MM.1S (cell line): ENCODE measurements at regions not wholly inside any gene's neighbourhood (a gene's known extent, or its start where the extent isn't known, plus 50 kb on each side); places are given as distances from the start of the nearest gene placed in this dataset.

Experiments used
- DNase-seq: peaks from one replicate; pipeline ENCODE4 v3.0.0-alpha.2; 2015
- H2AFZ ChIP-seq: fragments of 300-600 bp; sonication (generic); 2 replicates; pipeline ENCODE4 v1.6.0; 2016; ENCODE audit warnings: antibody characterized with exemption, low read length
- H3F3A ChIP-seq: fragments of 300-600 bp; sonication (generic); 2 replicates; pipeline ENCODE4 v1.6.1; 2016; ENCODE audit warnings: mild to moderate bottlenecking, antibody characterized with exemption, low read length, moderate library complexity, mixed read lengths; ENCODE audit not compliant: insufficient read depth
- H3K27ac ChIP-seq: fragments of 300-600 bp; sonication (generic); 2 replicates; pipeline ENCODE4 v1.5.1; 2016; ENCODE audit warnings: mild to moderate bottlenecking, low read length
- H3K27me3 ChIP-seq: fragments of 300-600 bp; sonication (generic); replicated peaks from 2 replicates; pipeline ENCODE4 v1.6.0; 2016; ENCODE audit warnings: low read length; ENCODE audit not compliant: insufficient read depth
- H3K36me3 ChIP-seq: fragments of 300-600 bp; sonication (generic); replicated peaks from 2 replicates; pipeline ENCODE4 v1.6.1; 2016; ENCODE audit warnings: mild to moderate bottlenecking, low read length, mixed read lengths; ENCODE audit not compliant: insufficient read depth
- H3K4me1 ChIP-seq: fragments of 300-600 bp; sonication (generic); 2 replicates; pipeline ENCODE4 v1.6.1; 2016; ENCODE audit warnings: low read length, mixed read lengths
- H3K4me2 ChIP-seq: fragments of 300-600 bp; sonication (generic); 2 replicates; pipeline ENCODE4 v1.6.0; 2016; ENCODE audit warnings: low read depth, low read length
- H3K4me3 ChIP-seq: fragments of 300-600 bp; sonication (generic); 2 replicates; pipeline ENCODE4 v1.5.1; 2016; ENCODE audit warnings: low read length, mixed read lengths
- H3K79me2 ChIP-seq: fragments of 300-600 bp; sonication (generic); 2 replicates; pipeline ENCODE4 v1.6.1; 2016; ENCODE audit warnings: mixed run types, low read length, mixed read lengths
- H3K9ac ChIP-seq: fragments of 300-600 bp; sonication (generic); 2 replicates; pipeline ENCODE4 v1.6.1; 2016; ENCODE audit warnings: low read length, mixed read lengths
- H3K9me2 ChIP-seq: fragments of 300-600 bp; sonication (generic); replicated peaks from 2 replicates; pipeline ENCODE4 v1.6.1; 2016; ENCODE audit warnings: mild to moderate bottlenecking, low read length, mixed read lengths; ENCODE audit not compliant: insufficient read depth
- H3K9me3 ChIP-seq: fragments of 300-600 bp; sonication (generic); replicated peaks from 2 replicates; pipeline ENCODE4 v1.6.1; 2016; ENCODE audit warnings: mild to moderate bottlenecking, low read length, mixed read lengths; ENCODE audit not compliant: insufficient read depth
- H4K20me1 ChIP-seq: fragments of 300-600 bp; sonication (generic); 2 replicates; pipeline ENCODE4 v1.6.1; 2016; ENCODE audit warnings: mild to moderate bottlenecking, low read length, moderate library complexity, mixed read lengths; ENCODE audit not compliant: insufficient read depth
- EZH2 ChIP-seq: fragments of 300-600 bp; sonication (generic); optimal IDR thresholded peaks from 2 replicates; pipeline ENCODE3; 2017; ENCODE audit warnings: low read depth, mild to moderate bottlenecking, antibody characterized with exemption, low read length, mixed read lengths
- EZH2phosphoT487 ChIP-seq: fragments of 300-600 bp; sonication (generic); IDR thresholded peaks from 2 replicates; pipeline ENCODE4 v1.6.1; 2018; ENCODE audit warnings: antibody characterized with exemption, low read length
- TF ChIP-seq, protein P1 (sequence below): fragments of 300-600 bp; sonication (generic); IDR thresholded peaks from 2 replicates; pipeline ENCODE4 v1.5.1; 2016; ENCODE audit warnings: antibody characterized with exemption, low read length, mixed read lengths

DNA sequence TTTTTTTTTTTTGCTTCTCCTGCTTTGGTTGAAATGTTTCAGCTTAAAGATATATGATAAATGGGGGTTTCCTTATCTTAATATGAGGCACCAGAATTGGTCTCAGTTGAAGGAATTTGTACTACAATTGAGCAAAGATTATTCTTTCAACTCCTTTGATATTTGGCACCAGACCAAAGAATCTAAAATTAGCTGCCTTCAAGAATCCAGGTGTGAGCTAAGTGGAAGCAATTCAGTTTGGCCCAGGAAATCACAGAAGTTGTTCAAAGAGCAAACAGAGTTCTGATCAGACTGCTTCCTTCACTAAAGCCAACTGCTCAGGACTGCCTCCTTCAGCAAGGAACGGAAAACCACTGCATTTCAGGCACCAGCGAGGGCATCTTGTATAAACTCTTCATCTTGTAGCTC lies 68.3 kb upstream of the BCAR3 start:
- Histone ChIP-seq H3K36me3 (no peaks in the 10 kb centered on the region), H3F3A (no peaks in the 10 kb centered on the region), H3K4me3 (no peak overlapping the region), H3K4me1 (peaks cover 4% of the 10 kb centered on the region; the same call in 1 of the 2 replicates), H3K9me3 (no peaks in the 10 kb centered on the region), H3K9me2 (no peaks in the 10 kb centered on the region), H2AFZ (no peak overlapping the region), H4K20me1 (no peaks in the 10 kb centered on the region), H3K9ac (no peak overlapping the region), H3K27ac (no peak overlapping the region), H3K4me2 (no peak overlapping the region), H3K27me3 (no peaks in the 10 kb centered on the region), H3K79me2 (no peaks in the 10 kb centered on the region)
- DNase-seq: peak; percentile 19
- TF ChIP-seq, protein P1, sequence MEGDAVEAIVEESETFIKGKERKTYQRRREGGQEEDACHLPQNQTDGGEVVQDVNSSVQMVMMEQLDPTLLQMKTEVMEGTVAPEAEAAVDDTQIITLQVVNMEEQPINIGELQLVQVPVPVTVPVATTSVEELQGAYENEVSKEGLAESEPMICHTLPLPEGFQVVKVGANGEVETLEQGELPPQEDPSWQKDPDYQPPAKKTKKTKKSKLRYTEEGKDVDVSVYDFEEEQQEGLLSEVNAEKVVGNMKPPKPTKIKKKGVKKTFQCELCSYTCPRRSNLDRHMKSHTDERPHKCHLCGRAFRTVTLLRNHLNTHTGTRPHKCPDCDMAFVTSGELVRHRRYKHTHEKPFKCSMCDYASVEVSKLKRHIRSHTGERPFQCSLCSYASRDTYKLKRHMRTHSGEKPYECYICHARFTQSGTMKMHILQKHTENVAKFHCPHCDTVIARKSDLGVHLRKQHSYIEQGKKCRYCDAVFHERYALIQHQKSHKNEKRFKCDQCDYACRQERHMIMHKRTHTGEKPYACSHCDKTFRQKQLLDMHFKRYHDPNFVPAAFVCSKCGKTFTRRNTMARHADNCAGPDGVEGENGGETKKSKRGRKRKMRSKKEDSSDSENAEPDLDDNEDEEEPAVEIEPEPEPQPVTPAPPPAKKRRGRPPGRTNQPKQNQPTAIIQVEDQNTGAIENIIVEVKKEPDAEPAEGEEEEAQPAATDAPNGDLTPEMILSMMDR: no peak
- no peak for TF ChIP-seq EZH2phosphoT487
- TF ChIP-seq EZH2: no peak

- H3K79me2 ChIP-seq: no peaks in the 10 kb centered on the region
- H3K36me3 ChIP-seq: no peaks in the 10 kb centered on the region
- H3K4me1 ChIP-seq: peaks cover 5% of the 10 kb centered on the region; the same call in 1 of the 2 replicates
- H3K4me3 ChIP-seq: no peak overlapping the region
- no peak for DNase-seq
- no peak overlapping the region for H3K4me2 ChIP-seq
- no peaks in the 10 kb centered on the region for H4K20me1 ChIP-seq
- no peaks in the 10 kb centered on the region for H3K27me3 ChIP-seq
- no peaks in the 10 kb centered on the region for H3K9me2 ChIP-seq
- TF ChIP-seq EZH2phosphoT487: no peak
- TF ChIP-seq EZH2: no peak
- TF ChIP-seq, protein P1: no peak
- H3K9ac ChIP-seq: no peak overlapping the region
- no peaks in the 10 kb centered on the region for H3F3A ChIP-seq
- H3K27ac ChIP-seq: no peak overlapping the region
- H2AFZ ChIP-seq: no peak overlapping the region
- no peaks in the 10 kb centered on the region for H3K9me3 ChIP-seq
Observed at GRCh38 chr1:93749487-93749886, 67.8 kb upstream of the BCAR3 start.

DNA sequence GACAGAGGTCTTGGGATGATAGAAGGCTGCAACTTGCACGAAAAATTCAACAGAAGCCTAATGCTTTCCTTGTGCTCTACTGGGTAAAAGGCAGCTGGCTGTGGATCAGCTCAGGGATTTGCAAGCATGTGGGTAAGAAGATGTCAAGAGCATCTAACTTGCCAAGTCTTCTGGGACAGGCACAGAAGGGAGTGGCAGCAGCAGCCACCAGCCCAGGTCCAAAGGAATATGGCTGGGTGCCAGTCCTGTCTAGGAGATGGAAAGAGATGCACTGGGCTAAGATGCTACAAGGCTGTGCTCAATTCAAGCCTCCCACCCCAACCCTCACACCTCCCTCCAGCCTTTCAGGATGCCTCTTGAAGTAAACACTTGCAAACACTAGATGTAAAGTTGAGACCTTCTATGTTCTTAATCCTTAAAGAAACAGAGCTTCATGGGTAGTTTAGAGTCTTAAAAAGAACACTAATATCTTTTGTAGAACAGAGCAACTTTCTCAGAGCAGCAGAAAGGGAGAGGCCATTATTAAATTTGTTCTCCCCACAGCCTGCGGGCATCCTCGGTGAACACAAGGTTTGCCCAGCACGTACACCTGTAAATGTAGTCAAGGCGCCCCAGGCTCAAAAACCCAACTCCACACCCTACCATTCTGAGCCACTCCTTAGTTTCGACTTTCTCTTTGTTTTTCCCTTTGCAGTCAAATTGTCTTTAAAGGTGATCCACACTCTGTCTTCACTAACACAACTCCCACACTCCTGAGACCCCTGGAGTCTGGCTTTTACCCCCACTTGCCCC lies 64.6 kb upstream of the BCAR3 start:
- no peaks in the 10 kb centered on the region for H3K79me2 ChIP-seq
- H3K9me3 ChIP-seq: no peaks in the 10 kb centered on the region
- H3K27me3 ChIP-seq: no peaks in the 10 kb centered on the region
- H3K4me2 ChIP-seq: no peak overlapping the region
- DNase-seq: no peak
- H3F3A ChIP-seq: no peaks in the 10 kb centered on the region
- no peak overlapping the region for H3K4me3 ChIP-seq
- H3K27ac ChIP-seq: no peak overlapping the region
- no peaks in the 10 kb centered on the region for H3K36me3 ChIP-seq
- no peak overlapping the region for H2AFZ ChIP-seq
- H3K9me2 ChIP-seq: no peaks in the 10 kb centered on the region
- H3K9ac ChIP-seq: no peak overlapping the region
- no peaks in the 10 kb centered on the region for H4K20me1 ChIP-seq
- peaks cover 5% of the 10 kb centered on the region for H3K4me1 ChIP-seq
- no peak for TF ChIP-seq EZH2phosphoT487
- TF ChIP-seq, protein P1: no peak
- no peak for TF ChIP-seq EZH2
